ENCODE measurements at regions not wholly inside any gene's neighbourhood (a gene's known extent, or its start where the extent isn't known, plus 50 kb on each side); places are given as distances from the start of the nearest gene placed in this dataset.

- no peaks in the 10 kb centered on the region for H4K20me1 ChIP-seq (ENCODE audit: low read depth, low read length)
- no peaks in the 10 kb centered on the region for H3K27me3 ChIP-seq (ENCODE audit: low read length)
- no peak overlapping the region for H3K4me3 ChIP-seq (ENCODE audit: insufficient read depth, low read length, poor library complexity, severe bottlenecking)
Measured at GRCh38 chr2:180682871-180683270, 297.5 kb upstream of the UBE2E3 start.

DNA sequence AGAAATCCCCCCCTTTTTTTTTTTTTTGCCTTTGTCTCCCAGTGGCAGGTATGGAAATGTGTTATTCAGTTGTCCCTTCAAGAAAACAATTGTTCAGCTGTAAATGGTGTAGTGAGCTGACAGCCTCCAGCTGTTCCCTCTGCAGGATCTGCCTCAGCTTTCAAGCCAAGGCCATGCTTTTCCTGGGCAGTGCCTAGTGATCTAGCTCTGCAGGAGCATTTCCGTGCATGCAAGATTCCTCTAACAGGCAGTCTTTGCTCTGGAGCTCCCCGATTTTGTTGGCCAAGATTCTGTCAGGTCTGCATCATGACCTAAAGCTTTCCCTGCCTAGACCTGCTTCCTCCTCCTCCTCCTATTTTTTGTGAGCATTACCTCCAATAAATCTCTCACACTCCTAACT lies 300.7 kb upstream of the UBE2E3 start:
- TF ChIP-seq CTCF (IDR thresholded peaks at IDR 0.05; ENCODE audit: insufficient read depth, low read length, poor library complexity, severe bottlenecking) (no peak), EZH2phosphoT487 (conservative IDR thresholded peaks at IDR 0.05; ENCODE audit: low read length) (no peak)
- no peak overlapping the region for H3K27ac ChIP-seq (ENCODE audit: low read depth, low read length)
- no peaks in the 10 kb centered on the region for H3K9me3 ChIP-seq (ENCODE audit: insufficient read depth, low read length)
- H3K9me2 ChIP-seq (replicated peaks; ENCODE audit: insufficient read depth, low read length) = no peaks in the 10 kb centered on the region
- no peaks in the 10 kb centered on the region for H3K27me3 ChIP-seq (ENCODE audit: low read length)
- no peaks in the 10 kb centered on the region for H3K36me3 ChIP-seq (ENCODE audit: low read length)
- H4K20me1 ChIP-seq (ENCODE audit: low read depth, low read length) = no peaks in the 10 kb centered on the region
- H3K4me3 ChIP-seq (ENCODE audit: insufficient read depth, low read length, poor library complexity, severe bottlenecking) = no peak overlapping the region
- H3K9ac ChIP-seq (ENCODE audit: low read length) = no peak overlapping the region
- H3K4me2 ChIP-seq (ENCODE audit: low read depth, low read length, poor library complexity, severe bottlenecking) = no peak overlapping the region
- H3F3A ChIP-seq (ENCODE audit: insufficient read depth) = no peaks in the 10 kb centered on the region
- no peaks in the 10 kb centered on the region for H3K79me2 ChIP-seq (ENCODE audit: insufficient read depth, low read length)
- H2AFZ ChIP-seq (ENCODE audit: low read depth, low read length, severe bottlenecking) = no peak overlapping the region

More at GRCh38 chr2:180682871-180683270, 297.5 kb upstream of the UBE2E3 start:
- no peak overlapping the region for H2AFZ ChIP-seq (ENCODE audit: low read depth, low read length, severe bottlenecking)
- H3K27ac ChIP-seq (ENCODE audit: low read depth, low read length) = no peak overlapping the region
- TF ChIP-seq EZH2phosphoT487 (conservative IDR thresholded peaks at IDR 0.05; ENCODE audit: low read length) (no peak), CTCF (IDR thresholded peaks at IDR 0.05; ENCODE audit: insufficient read depth, low read length, poor library complexity, severe bottlenecking) (no peak)
- H3K79me2 ChIP-seq (ENCODE audit: insufficient read depth, low read length) = no peaks in the 10 kb centered on the region
- H3K9me2 ChIP-seq (replicated peaks; ENCODE audit: insufficient read depth, low read length) = no peaks in the 10 kb centered on the region
- H3K4me2 ChIP-seq (ENCODE audit: low read depth, low read length, poor library complexity, severe bottlenecking) = no peak overlapping the region
- H3K36me3 ChIP-seq (ENCODE audit: low read length) = no peaks in the 10 kb centered on the region
- H3F3A ChIP-seq (ENCODE audit: insufficient read depth) = no peaks in the 10 kb centered on the region
- H3K9me3 ChIP-seq (ENCODE audit: insufficient read depth, low read length) = no peaks in the 10 kb centered on the region
- H3K9ac ChIP-seq (ENCODE audit: low read length) = no peak overlapping the region

GRCh38 chr2:180678625-180678972 lies 301.8 kb upstream of the UBE2E3 start:
- Histone ChIP-seq H3K27ac (ENCODE audit: low read depth, low read length) (no peak overlapping the region), H3K79me2 (ENCODE audit: insufficient read depth, low read length) (no peaks in the 10 kb centered on the region), H3K4me2 (ENCODE audit: low read depth, low read length, poor library complexity, severe bottlenecking) (no peak overlapping the region), H3K27me3 (ENCODE audit: low read length) (no peaks in the 10 kb centered on the region), H3K4me3 (ENCODE audit: insufficient read depth, low read length, poor library complexity, severe bottlenecking) (no peak overlapping the region), H3K9me3 (ENCODE audit: insufficient read depth, low read length) (no peaks in the 10 kb centered on the region), H3K9ac (ENCODE audit: low read length) (no peak overlapping the region), H3K9me2 (replicated peaks; ENCODE audit: insufficient read depth, low read length) (no peaks in the 10 kb centered on the region), H2AFZ (ENCODE audit: low read depth, low read length, severe bottlenecking) (no peak overlapping the region), H3F3A (ENCODE audit: insufficient read depth) (no peaks in the 10 kb centered on the region), H4K20me1 (ENCODE audit: low read depth, low read length) (no peaks in the 10 kb centered on the region), H3K36me3 (ENCODE audit: low read length) (no peaks in the 10 kb centered on the region)
- no peak for TF ChIP-seq EZH2phosphoT487 (conservative IDR thresholded peaks at IDR 0.05; ENCODE audit: low read length)
- TF ChIP-seq CTCF (IDR thresholded peaks at IDR 0.05; ENCODE audit: insufficient read depth, low read length, poor library complexity, severe bottlenecking) = no peak

All from SU-DHL-6 (cell line).